ENCODE measurements at regions not wholly inside any gene's neighbourhood (a gene's known extent, or its start where the extent isn't known, plus 50 kb on each side); places are given as distances from the start of the nearest gene placed in this dataset.

GRCh38 chr14:34078117-34078743, 127.4 kb upstream of the EGLN3 start (continued):
- TF ChIP-seq JUND (IDR thresholded peaks at IDR 0.05; ENCODE audit: borderline replicate concordance, low read depth, low read length) (peak; percentile 81; the same call in 1 of the 2 replicates), JUND (tag; IDR thresholded peaks at IDR 0.05; ENCODE audit: borderline replicate concordance, low read depth, low read length) (peak; percentile 67; the same call in 1 of the 3 replicates), ZNF764 (CRISPR knock-in tag; IDR thresholded peaks at IDR 0.05; ENCODE audit: low read depth) (no peak), CEBPG (CRISPR knock-in tag; IDR thresholded peaks at IDR 0.05) (0 out of 2 replicates have a peak, but pooled peaks have one; percentile 23), CEBPG (tag; conservative IDR thresholded peaks at IDR 0.05 in 1 of 2, IDR thresholded peaks at IDR 0.05 in 1 of 2) (0 out of 4 replicates have a peak, but pooled peaks of 1 of the 2 experiments have one; percentile 24), NFE2 (IDR thresholded peaks at IDR 0.05; ENCODE audit: low read depth) (peak; percentile 99), ZNF699 (CRISPR knock-in tag; IDR thresholded peaks at IDR 0.05; ENCODE audit: insufficient replicate concordance) (no peak), MEF2D (tag; conservative IDR thresholded peaks at IDR 0.05; ENCODE audit: low read depth) (no peak), ZNF354B (CRISPR knock-in tag; IDR thresholded peaks at IDR 0.05) (no peak), CC2D1A (IDR thresholded peaks at IDR 0.05) (peak; percentile 96), FOSL1 (tag; conservative IDR thresholded peaks at IDR 0.05) (peak; percentile 73), ZKSCAN3 (CRISPR knock-in tag; IDR thresholded peaks at IDR 0.05) (no peak), ARNT (IDR thresholded peaks at IDR 0.05) (peak; percentile 44 to 84; a peak in 3 of 4 replicates), MXI1 (IDR thresholded peaks at IDR 0.05; ENCODE audit: low read depth, low read length) (no peak), SMAD4 (CRISPR knock-in tag; conservative IDR thresholded peaks at IDR 0.05) (peak; percentile 50; the same call in 1 of the 2 replicates), STAT5A (IDR thresholded peaks at IDR 0.05; ENCODE audit: borderline replicate concordance, low read length) (peak; percentile 70), DPF2 (IDR thresholded peaks at IDR 0.05) (peak; percentile 96), L3MBTL2 (IDR thresholded peaks at IDR 0.05) (peak; percentile 70), HMGN3 (IDR thresholded peaks at IDR 0.05; ENCODE audit: borderline replicate concordance, extremely low read depth, insufficient read length, low read depth, low read length) (peak; percentile 32), SMARCB1 (IDR thresholded peaks at IDR 0.05; ENCODE audit: insufficient read length, low read depth) (no peak), ETV5 (CRISPR knock-in tag; IDR thresholded peaks at IDR 0.05; ENCODE audit: low read depth) (peak; percentile 69; the same call in 1 of the 2 replicates), NBN (IDR thresholded peaks at IDR 0.05; ENCODE audit: low read depth) (peak; percentile 86), NFIC (IDR thresholded peaks at IDR 0.05) (peak; percentile 84), ZNF263 (CRISPR knock-in tag; IDR thresholded peaks at IDR 0.05; ENCODE audit: borderline replicate concordance) (no peak)
- TF ChIP-seq, protein P1, sequence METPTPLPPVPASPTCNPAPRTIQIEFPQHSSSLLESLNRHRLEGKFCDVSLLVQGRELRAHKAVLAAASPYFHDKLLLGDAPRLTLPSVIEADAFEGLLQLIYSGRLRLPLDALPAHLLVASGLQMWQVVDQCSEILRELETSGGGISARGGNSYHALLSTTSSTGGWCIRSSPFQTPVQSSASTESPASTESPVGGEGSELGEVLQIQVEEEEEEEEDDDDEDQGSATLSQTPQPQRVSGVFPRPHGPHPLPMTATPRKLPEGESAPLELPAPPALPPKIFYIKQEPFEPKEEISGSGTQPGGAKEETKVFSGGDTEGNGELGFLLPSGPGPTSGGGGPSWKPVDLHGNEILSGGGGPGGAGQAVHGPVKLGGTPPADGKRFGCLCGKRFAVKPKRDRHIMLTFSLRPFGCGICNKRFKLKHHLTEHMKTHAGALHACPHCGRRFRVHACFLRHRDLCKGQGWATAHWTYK (CRISPR knock-in tag; IDR thresholded peaks at IDR 0.05), result no peak
- TF ChIP-seq, protein P2, sequence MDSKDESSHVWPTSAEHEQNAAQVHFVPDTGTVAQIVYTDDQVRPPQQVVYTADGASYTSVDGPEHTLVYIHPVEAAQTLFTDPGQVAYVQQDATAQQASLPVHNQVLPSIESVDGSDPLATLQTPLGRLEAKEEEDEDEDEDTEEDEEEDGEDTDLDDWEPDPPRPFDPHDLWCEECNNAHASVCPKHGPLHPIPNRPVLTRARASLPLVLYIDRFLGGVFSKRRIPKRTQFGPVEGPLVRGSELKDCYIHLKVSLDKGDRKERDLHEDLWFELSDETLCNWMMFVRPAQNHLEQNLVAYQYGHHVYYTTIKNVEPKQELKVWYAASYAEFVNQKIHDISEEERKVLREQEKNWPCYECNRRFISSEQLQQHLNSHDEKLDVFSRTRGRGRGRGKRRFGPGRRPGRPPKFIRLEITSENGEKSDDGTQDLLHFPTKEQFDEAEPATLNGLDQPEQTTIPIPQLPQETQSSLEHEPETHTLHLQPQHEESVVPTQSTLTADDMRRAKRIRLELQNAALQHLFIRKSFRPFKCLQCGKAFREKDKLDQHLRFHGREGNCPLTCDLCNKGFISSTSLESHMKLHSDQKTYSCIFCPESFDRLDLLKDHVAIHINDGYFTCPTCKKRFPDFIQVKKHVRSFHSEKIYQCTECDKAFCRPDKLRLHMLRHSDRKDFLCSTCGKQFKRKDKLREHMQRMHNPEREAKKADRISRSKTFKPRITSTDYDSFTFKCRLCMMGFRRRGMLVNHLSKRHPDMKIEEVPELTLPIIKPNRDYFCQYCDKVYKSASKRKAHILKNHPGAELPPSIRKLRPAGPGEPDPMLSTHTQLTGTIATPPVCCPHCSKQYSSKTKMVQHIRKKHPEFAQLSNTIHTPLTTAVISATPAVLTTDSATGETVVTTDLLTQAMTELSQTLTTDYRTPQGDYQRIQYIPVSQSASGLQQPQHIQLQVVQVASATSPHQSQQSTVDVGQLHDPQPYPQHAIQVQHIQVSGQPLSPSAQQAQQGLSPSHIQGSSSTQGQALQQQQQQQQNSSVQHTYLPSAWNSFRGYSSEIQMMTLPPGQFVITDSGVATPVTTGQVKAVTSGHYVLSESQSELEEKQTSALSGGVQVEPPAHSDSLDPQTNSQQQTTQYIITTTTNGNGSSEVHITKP (IDR thresholded peaks at IDR 0.05; ENCODE audit: partially characterized antibody), result peak; percentile 83

Data from K562 (cell line).